IPS-NIHi7 (cell line): ENCODE measurements at regions not wholly inside any gene's neighbourhood (a gene's known extent, or its start where the extent isn't known, plus 50 kb on each side); places are given as distances from the start of the nearest gene placed in this dataset.

ENCODE experiments used
- DNase-seq: peaks from one replicate; pipeline ENCODE4 v3.0.0; 2012; ENCODE audit warnings: mixed read lengths; ENCODE audit errors: extremely low spot score

DNA sequence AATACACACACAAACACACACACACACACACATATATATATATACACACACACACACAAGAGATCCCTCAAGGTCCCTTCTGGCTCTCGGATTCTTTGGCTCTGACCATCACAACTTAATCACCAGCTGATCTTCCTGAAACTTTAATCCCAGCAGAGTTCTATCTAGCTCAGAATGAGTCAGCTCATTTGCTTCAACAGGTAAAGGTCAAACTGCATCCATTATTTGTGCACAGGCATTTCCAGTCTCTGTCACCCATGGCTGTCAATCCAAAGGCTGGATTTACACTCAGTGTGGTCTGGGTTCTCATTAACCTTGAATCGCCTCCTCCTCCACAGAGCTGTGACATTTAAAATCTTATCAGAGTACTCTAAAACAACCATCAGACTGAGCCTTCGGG lies 113.3 kb upstream of the TMPO start:
- no peak for DNase-seq

DNA sequence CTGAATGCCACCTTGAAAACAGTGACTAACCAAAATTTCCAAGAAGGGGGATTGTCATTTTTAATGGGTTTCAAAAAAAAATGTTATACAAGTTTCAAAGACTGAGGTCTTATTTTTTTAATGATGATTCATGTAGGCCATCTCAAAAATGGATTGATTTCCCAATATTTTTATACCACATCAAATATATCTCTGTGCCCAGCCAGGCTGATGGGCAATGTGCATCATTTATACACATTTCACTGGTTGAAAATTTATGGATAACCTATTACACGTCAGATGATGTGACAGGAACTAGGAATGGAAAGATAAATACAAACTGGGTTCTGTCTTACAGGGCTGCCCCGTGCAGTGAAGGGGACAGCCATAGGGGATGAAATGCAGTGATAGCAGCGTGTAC lies 112.7 kb upstream of the TMPO start:
- no peak for DNase-seq

GRCh38 chr12:98403385-98403784 lies 112.0 kb upstream of the TMPO start:
- no peak for DNase-seq

DNA sequence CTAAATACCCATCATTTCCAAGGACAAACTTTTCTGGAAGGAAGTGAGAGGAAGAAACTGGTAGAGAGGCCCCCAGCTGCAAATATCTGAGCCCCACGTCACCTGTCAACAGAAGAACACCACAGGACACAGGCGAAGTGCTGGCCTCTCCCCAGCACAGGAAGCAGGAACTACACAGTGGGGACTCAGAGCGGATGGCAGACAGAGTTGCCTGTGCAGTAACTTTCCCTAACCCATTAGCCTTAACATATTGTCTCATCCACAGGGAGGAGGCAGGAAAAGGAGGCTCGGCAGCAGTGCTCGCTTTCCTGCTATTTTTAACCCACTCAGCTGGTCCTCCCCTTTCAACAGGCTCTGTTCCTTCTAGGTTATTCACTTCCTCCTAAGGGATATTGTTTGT lies 111.5 kb upstream of the TMPO start:
- no peak for DNase-seq

DNA sequence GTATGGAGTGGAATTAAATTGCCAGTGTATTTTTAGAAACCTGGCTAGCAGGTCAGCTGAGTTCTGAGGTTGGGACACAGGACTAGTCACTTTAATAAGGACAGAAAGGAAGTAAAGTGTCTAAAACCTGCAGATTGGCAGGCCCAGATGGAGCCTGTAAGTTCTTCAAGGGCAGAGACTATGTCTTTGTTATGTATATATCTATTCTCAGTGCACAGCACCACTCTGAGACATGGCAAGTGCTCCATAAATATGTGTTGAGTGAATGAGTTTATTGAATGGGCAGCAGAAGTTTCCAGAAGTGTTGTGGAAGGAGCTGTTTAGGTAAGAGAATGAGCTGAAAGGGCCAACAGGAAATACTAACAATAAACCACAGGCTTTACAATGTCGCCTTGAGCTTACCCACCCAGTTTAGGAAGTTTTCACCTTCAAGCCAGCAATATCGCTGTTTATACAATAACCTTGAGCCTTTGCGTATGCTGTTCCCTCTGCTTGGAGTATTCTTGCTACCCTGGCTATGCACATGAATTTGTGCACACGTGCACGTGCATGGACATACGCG lies 109.5 kb upstream of the TMPO start:
- no peak for DNase-seq

DNA sequence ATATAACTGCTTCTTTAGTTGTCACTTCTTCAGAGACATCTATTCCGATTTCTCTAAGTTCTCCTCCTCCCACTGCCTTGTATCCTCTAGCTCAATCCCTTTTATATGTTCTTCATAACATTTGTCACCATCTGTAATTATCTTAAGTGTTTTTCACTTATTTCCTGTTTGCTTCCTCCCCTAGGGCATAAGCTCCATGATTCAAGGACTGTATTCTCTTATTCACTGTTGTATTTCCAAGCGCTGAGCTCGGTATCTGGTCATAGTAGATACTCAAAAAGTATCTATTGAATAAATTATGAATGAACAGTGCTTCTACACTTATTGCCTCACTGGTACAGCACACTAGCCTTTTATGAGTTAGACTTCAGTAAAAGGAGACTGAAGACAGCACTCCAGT lies 109.0 kb upstream of the TMPO start:
- no peak for DNase-seq

DNA sequence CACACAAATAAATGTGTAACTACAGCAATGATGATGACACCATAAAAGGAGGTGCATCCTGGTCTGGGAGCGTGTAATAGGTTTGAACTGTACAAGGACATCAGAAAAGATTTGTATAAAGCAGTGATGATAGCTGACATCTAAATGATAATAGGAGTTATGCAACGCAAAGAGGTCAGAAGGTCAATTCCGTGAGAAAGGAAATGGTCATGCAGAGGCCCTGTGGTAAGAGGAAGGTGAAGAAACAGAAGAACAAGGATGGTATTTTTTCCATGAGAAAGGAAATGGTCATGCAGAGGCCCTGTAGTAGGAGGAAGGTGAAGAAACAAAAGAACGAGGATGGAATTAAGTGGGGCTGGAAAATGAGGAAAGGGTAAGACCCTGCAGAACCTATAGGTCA lies 106.7 kb upstream of the TMPO start:
- no peak for DNase-seq

GRCh38 chr12:98409548-98409947 lies 105.8 kb upstream of the TMPO start:
- DNase-seq = no peak

GRCh38 chr12:98410356-98410755 lies 105.0 kb upstream of the TMPO start:
- no peak for DNase-seq

DNA sequence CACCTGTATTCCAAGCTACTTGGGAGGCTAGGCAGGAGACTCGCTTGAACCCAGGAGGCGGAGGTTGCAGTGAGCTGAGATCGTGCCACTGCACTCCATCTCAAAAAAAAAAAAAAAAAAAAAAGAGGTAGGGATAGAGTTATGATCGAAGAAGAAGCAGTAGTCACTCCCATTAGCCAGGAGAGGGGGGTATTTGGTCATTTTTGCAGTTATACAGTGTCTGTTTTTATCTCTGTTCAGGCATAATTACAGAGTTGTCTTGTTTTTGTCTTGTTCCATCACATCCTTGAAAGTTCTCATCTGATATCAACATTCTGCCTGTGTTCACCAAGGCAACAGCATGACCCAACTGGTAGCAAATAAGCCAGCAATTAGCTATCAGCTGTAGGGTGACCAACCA lies 98.5 kb upstream of the TMPO start:
- DNase-seq = no peak

GRCh38 chr12:98417266-98417665 lies 98.1 kb upstream of the TMPO start:
- no peak for DNase-seq

DNA sequence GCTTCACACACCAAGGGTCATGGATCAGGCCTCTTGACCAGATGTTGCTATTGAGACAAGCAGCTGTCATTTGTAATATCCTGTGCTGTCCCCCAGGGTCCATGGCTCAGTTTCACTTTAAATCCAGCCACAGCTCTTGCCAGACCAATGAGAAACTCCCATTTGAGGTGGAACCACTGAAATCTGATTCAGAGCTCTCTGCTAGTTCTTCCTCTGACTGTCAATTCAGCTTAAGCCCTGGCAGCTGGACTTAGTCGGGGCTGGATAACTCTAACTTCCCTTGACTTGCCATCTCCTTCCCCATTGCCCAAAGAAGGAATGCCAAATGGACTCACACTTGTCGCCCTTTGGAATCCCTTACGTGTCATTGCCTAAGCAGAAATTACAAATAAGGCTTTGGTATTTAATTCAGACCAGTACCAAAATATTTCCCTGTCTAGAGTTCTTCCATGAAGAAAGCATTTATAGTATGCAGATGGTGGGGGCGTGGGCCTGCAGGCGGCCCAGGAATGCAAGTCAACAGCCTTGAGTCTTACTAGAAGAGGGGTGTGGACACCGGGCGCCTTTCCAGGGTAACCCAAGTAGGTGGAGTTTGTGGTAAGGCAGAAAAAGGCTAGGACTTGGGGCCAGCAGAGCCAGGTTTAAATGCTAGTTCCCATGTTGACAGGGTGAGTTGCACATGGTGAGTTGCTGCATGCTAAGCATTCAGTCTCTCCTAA lies 96.9 kb upstream of the TMPO start:
- DNase-seq = peak; percentile 62

DNA sequence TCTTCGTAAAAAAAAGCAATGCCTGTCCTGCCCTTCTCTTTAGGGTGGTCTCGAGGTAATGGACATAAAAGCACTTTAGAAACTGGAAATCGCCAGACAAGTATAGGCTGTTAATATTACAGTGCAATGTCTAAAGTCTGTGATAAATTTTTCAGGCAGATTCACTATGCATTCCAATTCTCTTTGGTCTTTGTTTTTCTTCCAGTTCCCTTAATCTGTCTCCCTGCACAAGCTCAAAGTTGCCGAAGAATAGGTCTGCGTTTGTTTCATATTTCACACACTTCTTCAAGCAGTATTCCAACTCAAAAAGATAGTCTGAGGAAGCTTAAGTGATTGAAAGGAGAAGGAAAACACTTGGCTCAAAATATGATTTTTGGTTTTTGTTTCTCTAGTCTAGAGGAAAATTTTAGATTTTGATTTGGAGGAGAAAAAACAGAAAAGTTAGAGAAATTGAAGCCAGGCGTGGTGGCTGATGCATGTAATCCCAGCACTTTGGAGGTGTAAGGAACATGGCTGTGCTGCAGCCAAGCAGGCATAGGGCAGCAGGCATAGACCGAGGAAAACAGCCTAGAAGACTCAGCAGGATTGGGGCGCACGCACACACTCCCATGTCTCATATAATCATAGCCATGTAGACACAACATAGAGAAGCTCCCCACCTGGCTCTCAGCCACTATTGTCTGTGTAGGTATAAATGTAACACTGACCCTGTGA lies 96.2 kb upstream of the TMPO start:
- no peak for DNase-seq

DNA sequence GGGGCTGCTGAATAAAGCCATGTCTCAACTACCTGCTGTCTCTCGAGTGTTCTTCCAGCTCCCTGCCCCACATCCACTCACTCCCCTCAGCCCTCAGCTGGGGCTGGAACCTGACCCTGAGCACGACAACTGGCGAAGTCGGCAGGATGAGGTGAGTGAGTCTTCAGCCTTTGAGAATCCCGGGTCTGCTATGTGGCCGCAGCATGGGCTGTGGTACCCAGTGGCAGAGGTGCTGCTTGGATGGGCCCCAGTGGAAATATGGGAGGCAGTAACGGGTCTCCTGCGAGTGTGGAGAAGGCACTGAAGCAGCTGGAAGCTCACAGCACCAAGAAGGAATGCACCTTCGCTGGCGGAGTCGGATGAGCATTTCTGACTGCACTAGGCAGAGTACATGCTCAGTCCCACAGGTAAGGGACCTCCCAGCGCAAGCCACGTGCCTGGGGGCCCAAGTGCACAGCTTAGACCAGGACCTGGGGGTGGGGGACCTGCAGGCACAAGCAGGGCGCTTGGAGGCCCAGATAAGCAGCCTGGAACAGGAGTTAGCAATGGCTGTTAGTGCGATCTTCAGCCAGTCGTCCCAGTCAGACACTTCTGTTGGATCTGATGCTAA lies 95.5 kb upstream of the TMPO start:
- DNase-seq = no peak

DNA sequence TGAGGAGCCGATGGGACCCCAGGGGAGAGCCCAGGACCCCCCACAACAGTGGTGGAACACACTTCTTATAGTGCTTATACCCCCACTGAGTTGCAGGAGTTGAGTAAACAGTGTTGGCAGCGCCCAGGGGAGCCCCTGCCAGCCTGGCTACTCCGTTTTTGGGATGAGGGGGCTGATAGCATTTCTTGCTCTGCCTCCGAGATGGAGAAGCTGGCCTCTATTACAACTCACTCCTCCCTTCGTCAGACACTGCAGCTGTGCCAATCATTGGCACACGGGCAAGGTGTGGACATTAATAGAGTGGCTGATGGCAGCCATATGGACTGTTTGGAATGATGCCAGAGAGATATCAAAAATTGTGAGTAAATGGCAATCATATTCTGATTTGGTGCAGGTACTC lies 94.9 kb upstream of the TMPO start:
- no peak for DNase-seq

DNA sequence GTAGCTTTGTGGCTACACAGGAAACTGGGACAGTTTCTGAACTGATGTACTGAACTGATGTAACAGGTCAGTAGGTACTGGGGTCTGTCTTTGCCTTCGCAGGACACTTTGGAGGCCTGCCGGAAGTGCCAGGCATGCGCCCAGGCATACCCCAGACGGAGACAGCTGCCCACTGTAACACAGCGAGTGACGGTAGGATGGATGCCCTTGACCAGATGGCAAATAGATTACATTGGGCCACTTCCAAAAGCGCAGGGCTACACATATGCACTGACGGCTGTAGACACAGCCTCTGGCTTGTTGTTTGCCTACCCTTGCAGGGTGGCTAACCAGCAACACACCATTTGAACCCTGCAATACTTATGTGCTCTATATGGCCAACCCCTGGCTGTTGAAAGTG lies 94.1 kb upstream of the TMPO start:
- DNase-seq = no peak

GRCh38 chr12:98422359-98422758 lies 93.0 kb upstream of the TMPO start:
- DNase-seq = no peak

- DNase-seq = peak; percentile 57
Observed at GRCh38 chr12:98422812-98423211, 92.6 kb upstream of the TMPO start.

DNA sequence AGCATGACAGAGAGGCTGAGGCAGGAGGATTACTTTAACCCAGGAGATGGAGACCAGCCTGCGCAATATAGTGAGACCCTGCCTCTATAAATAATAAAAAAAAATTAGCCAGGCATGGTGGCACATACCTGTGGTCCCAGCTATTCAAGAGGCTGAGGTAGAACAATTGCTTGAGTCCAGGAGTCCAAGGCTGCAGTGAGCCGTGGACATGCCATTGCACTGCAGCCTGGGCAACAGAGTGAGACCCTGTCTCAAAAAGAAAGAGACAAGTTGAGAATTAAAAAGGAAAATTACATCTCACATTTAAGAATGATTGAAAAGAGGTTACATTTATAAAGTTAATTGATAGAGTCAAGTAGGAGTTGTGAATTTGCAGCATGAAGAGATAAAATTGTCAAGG lies 91.4 kb upstream of the TMPO start:
- DNase-seq = no peak

DNA sequence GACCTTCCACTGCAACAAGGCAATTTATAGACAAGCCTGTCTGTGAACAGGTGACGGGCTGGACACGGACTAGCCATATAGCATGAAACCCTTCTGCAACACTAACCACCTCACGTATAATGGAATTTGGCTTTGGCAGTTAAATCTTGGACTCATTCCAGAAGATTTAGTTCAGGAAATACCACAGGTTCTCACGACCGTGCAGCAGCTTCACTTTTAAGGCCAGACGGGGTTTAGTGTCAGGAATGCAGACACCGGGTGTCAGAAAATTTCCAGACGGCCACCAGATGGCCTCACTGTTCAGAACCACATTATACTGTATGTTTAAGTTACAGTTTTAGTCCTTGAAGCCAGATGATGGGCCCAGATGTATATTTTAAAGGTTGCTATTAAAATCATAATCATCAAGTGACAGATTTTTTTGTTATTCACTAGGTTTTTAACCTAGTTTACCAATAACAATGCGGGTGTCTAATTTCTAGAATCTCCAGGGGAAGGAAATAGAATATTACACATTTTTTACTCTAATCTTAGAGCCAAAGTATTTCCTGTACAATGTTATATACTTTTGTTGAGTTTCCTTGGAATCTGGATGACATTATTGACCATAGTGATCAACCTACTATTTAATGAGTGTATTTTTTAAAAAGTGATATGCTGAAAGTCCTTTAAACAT lies 90.5 kb upstream of the TMPO start:
- DNase-seq = peak; percentile 75

DNA sequence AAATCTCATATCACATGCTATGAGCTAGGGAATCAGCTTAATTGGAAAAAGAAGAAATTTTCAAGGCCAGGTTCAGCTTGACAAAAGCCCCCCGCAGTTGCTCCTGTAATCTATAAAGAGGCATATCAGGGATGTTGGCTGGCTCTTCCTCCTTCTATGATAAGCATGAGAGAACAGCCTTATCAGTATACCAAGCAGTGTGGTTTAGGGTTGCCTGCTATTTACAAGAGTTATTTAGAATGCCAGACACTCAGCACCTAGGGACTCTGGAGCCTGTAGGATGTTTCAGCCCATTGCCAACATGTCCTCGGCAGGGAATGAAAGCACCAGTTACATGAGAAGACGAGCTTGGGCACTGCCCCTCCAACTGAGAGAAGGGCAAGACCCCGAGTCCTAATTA lies 89.5 kb upstream of the TMPO start:
- no peak for DNase-seq

DNA sequence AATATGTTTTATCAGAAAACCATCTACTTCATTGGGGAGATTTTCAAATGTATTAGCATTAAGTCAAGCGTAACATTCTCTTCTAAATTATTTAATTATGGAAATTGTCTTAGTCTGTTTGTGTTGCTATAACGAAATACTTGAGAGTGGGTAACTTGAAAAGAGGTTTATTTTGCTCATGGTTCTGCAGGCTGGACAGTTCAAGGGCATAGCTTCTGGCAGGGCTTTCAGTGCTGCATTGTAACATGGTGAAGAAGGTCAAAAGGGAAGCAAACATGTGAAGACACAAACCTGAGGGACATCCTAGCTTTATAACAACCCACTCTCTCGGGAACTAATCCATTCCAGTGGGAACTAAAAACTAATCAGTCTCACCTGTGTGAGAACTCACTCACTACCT lies 84.3 kb upstream of the TMPO start:
- no peak for DNase-seq
